SJSA1 (cell line): ENCODE measurements at regions not wholly inside any gene's neighbourhood (a gene's known extent, or its start where the extent isn't known, plus 50 kb on each side); places are given as distances from the start of the nearest gene placed in this dataset.

Experiments used
- DNase-seq, 2 experiments: peaks; one replicate each; pipeline ENCODE4 v3.0.0-alpha.2; 2015 to 2020; ENCODE audit warnings: low spot score in 2 of 2, low read depth in 1 of 2
- H3K27ac ChIP-seq: fragments of 250-450 bp; sonication (Bioruptor Pico); 2 replicates; pipeline ENCODE4 v1.5.1; 2020; ENCODE audit warnings: mild to moderate bottlenecking, moderate library complexity
- H3K27me3 ChIP-seq: fragments of 250-450 bp; sonication (Bioruptor Pico); replicated peaks from 2 replicates; pipeline ENCODE4 v1.5.1; 2020; ENCODE audit warnings: mild to moderate bottlenecking, moderate library complexity
- H3K36me3 ChIP-seq: fragments of 250-450 bp; sonication (Bioruptor Pico); 2 replicates; pipeline ENCODE4 v1.5.1; 2020; ENCODE audit warnings: mild to moderate bottlenecking
- H3K4me1 ChIP-seq: fragments of 250-450 bp; sonication (Bioruptor Pico); replicated peaks from 2 replicates; pipeline ENCODE4 v1.6.1; 2021; ENCODE audit warnings: mild to moderate bottlenecking
- H3K4me3 ChIP-seq: fragments of 250-450 bp; sonication (Bioruptor Pico); 2 replicates; pipeline ENCODE4 v1.5.1; 2020; ENCODE audit warnings: mild to moderate bottlenecking
- H3K9me3 ChIP-seq: fragments of 250-450 bp; sonication (Bioruptor Pico); replicated peaks from 2 replicates; pipeline ENCODE4 v1.5.1; 2020; ENCODE audit warnings: mild to moderate bottlenecking

- Histone ChIP-seq H3K4me3 (no peak overlapping the region), H3K27ac (no peak overlapping the region), H3K9me3 (no peaks in the 10 kb centered on the region)
These were observed 205.7 kb downstream of the VAPA start for GRCh38 chr18:10119528-10119927.

GRCh38 chr18:10119991-10120390, 206.2 kb downstream of the VAPA start:
- Histone ChIP-seq H3K36me3 (no peaks in the 10 kb centered on the region), H3K27ac (no peak overlapping the region), H3K9me3 (no peaks in the 10 kb centered on the region), H3K27me3 (no peaks in the 10 kb centered on the region; the same call in 1 of the 2 replicates), H3K4me3 (no peak overlapping the region), H3K4me1 (peaks cover 12% of the 10 kb centered on the region)
- DNase-seq, result no peak

More at GRCh38 chr18:10119528-10119927, 205.7 kb downstream of the VAPA start:
- no peaks in the 10 kb centered on the region; the same call in 1 of the 2 replicates for H3K27me3 ChIP-seq
- peaks cover 12% of the 10 kb centered on the region for H3K4me1 ChIP-seq
- H3K36me3 ChIP-seq, result no peaks in the 10 kb centered on the region
- DNase-seq, result no peak

GRCh38 chr18:10120622-10121021, 206.8 kb downstream of the VAPA start:
- H3K27ac ChIP-seq, result no peak overlapping the region
- H3K4me3 ChIP-seq, result no peak overlapping the region
- H3K27me3 ChIP-seq, result no peaks in the 10 kb centered on the region; the same call in 1 of the 2 replicates
- H3K4me1 ChIP-seq, result peaks cover 12% of the 10 kb centered on the region
- H3K36me3 ChIP-seq, result no peaks in the 10 kb centered on the region
- no peak for DNase-seq
- no peaks in the 10 kb centered on the region for H3K9me3 ChIP-seq

GRCh38 chr18:10121028-10121427, 207.2 kb downstream of the VAPA start:
- no peak overlapping the region for H3K4me3 ChIP-seq
- H3K36me3 ChIP-seq, result no peaks in the 10 kb centered on the region
- peaks cover 12% of the 10 kb centered on the region for H3K4me1 ChIP-seq
- no peak overlapping the region for H3K27ac ChIP-seq
- no peaks in the 10 kb centered on the region for H3K27me3 ChIP-seq
- DNase-seq, result no peak
- no peaks in the 10 kb centered on the region for H3K9me3 ChIP-seq

GRCh38 chr18:10121786-10122515, 208.1 kb downstream of the VAPA start:
- peak in 1 of 2 experiments; percentile 31 for DNase-seq
- no peaks in the 10 kb centered on the region for H3K9me3 ChIP-seq
- no peak overlapping the region for H3K4me3 ChIP-seq
- H3K27me3 ChIP-seq, result no peaks in the 10 kb centered on the region
- no peaks in the 10 kb centered on the region for H3K36me3 ChIP-seq
- no peak overlapping the region for H3K27ac ChIP-seq
- peaks cover 12% of the 10 kb centered on the region for H3K4me1 ChIP-seq

GRCh38 chr18:10122988-10123950, 209.5 kb downstream of the VAPA start:
- Histone ChIP-seq H3K27me3 (no peaks in the 10 kb centered on the region), H3K9me3 (no peaks in the 10 kb centered on the region), H3K36me3 (no peaks in the 10 kb centered on the region), H3K4me1 (peaks cover 16% of the 10 kb centered on the region), H3K4me3 (no peak overlapping the region), H3K27ac (no peak overlapping the region)
- DNase-seq, result no peak

GRCh38 chr18:10124071-10124470, 210.3 kb downstream of the VAPA start:
- H3K4me3 ChIP-seq, result no peak overlapping the region
- no peaks in the 10 kb centered on the region for H3K36me3 ChIP-seq
- no peak overlapping the region for H3K27ac ChIP-seq
- no peak for DNase-seq
- peaks cover 16% of the 10 kb centered on the region for H3K4me1 ChIP-seq
- no peaks in the 10 kb centered on the region for H3K9me3 ChIP-seq
- no peaks in the 10 kb centered on the region for H3K27me3 ChIP-seq

GRCh38 chr18:10124557-10124956, 210.7 kb downstream of the VAPA start:
- Histone ChIP-seq H3K27ac (no peak overlapping the region), H3K9me3 (no peaks in the 10 kb centered on the region), H3K36me3 (no peaks in the 10 kb centered on the region), H3K27me3 (no peaks in the 10 kb centered on the region), H3K4me3 (no peak overlapping the region), H3K4me1 (peaks cover 16% of the 10 kb centered on the region)
- DNase-seq, result no peak

- Histone ChIP-seq H3K36me3 (no peaks in the 10 kb centered on the region), H3K9me3 (no peaks in the 10 kb centered on the region), H3K27me3 (no peaks in the 10 kb centered on the region), H3K27ac (no peak overlapping the region), H3K4me1 (peaks cover 16% of the 10 kb centered on the region), H3K4me3 (no peak overlapping the region)
- no peak for DNase-seq
These were observed 211.2 kb downstream of the VAPA start for GRCh38 chr18:10124967-10125366.

- no peaks in the 10 kb centered on the region for H3K36me3 ChIP-seq
- H3K9me3 ChIP-seq, result no peaks in the 10 kb centered on the region; the same call in 1 of the 2 replicates
- 0 out of 2 replicates have a peak, but pooled peaks cover 5% of the 10 kb centered on the region for H3K4me1 ChIP-seq
- H3K4me3 ChIP-seq, result no peak overlapping the region
- no peak for DNase-seq
- H3K27me3 ChIP-seq, result no peaks in the 10 kb centered on the region
- H3K27ac ChIP-seq, result no peak overlapping the region
These were observed 213.9 kb downstream of the VAPA start for GRCh38 chr18:10127729-10128128.

- no peak overlapping the region for H3K27ac ChIP-seq
- no peaks in the 10 kb centered on the region; the same call in 1 of the 2 replicates for H3K9me3 ChIP-seq
- DNase-seq, result no peak
- 0 out of 2 replicates have a peak, but pooled peaks cover 5% of the 10 kb centered on the region for H3K4me1 ChIP-seq
- H3K36me3 ChIP-seq, result no peaks in the 10 kb centered on the region
- no peaks in the 10 kb centered on the region for H3K27me3 ChIP-seq
- no peak overlapping the region for H3K4me3 ChIP-seq
These were observed 215.2 kb downstream of the VAPA start for GRCh38 chr18:10128921-10129501.

GRCh38 chr18:10130606-10131005, 216.8 kb downstream of the VAPA start:
- Histone ChIP-seq H3K27ac (no peak overlapping the region), H3K36me3 (no peaks in the 10 kb centered on the region), H3K4me3 (no peak overlapping the region), H3K4me1 (0 out of 2 replicates have a peak, but pooled peaks cover 5% of the 10 kb centered on the region), H3K9me3 (no peaks in the 10 kb centered on the region; the same call in 1 of the 2 replicates), H3K27me3 (no peaks in the 10 kb centered on the region)
- DNase-seq, result no peak

- DNase-seq, result no peak
- Histone ChIP-seq H3K4me3 (no peak overlapping the region), H3K4me1 (0 out of 2 replicates have a peak, but pooled peaks cover 5% of the 10 kb centered on the region), H3K27me3 (no peaks in the 10 kb centered on the region), H3K9me3 (no peaks in the 10 kb centered on the region; the same call in 1 of the 2 replicates), H3K27ac (no peak overlapping the region), H3K36me3 (no peaks in the 10 kb centered on the region)
These were observed 217.3 kb downstream of the VAPA start for GRCh38 chr18:10131081-10131459.
